ENCODE measurements at regions not wholly inside any gene's neighbourhood (a gene's known extent, or its start where the extent isn't known, plus 50 kb on each side); places are given as distances from the start of the nearest gene placed in this dataset.

- TF ChIP-seq, protein P1, sequence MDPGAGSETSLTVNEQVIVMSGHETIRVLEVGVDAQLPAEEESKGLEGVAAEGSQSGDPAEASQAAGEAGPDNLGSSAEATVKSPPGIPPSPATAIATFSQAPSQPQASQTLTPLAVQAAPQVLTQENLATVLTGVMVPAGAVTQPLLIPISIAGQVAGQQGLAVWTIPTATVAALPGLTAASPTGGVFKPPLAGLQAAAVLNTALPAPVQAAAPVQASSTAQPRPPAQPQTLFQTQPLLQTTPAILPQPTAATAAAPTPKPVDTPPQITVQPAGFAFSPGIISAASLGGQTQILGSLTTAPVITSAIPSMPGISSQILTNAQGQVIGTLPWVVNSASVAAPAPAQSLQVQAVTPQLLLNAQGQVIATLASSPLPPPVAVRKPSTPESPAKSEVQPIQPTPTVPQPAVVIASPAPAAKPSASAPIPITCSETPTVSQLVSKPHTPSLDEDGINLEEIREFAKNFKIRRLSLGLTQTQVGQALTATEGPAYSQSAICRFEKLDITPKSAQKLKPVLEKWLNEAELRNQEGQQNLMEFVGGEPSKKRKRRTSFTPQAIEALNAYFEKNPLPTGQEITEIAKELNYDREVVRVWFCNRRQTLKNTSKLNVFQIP (CRISPR knock-in tag; IDR thresholded peaks at IDR 0.05; ENCODE audit: borderline replicate concordance, low read depth): no peak
- TF ChIP-seq ESRRG (CRISPR knock-in tag; IDR thresholded peaks at IDR 0.05) (no peak), ZFP3 (CRISPR knock-in tag; IDR thresholded peaks at IDR 0.05) (no peak), TOX (CRISPR knock-in tag; IDR thresholded peaks at IDR 0.05; ENCODE audit: borderline replicate concordance) (no peak)
- no peak for ATAC-seq
These were observed 595.1 kb downstream of the BUD13 start for GRCh38 chr11:116177521-116178210.

- no peak for ATAC-seq
- no peak for TF ChIP-seq ZC3H10 (CRISPR knock-in tag; IDR thresholded peaks at IDR 0.05)
- TF ChIP-seq ARNTL (CRISPR knock-in tag; IDR thresholded peaks at IDR 0.05; ENCODE audit: borderline replicate concordance, low read depth): no peak
- TF ChIP-seq RARB (CRISPR knock-in tag; IDR thresholded peaks at IDR 0.05): no peak
- no peak for TF ChIP-seq ISL1 (CRISPR knock-in tag; IDR thresholded peaks at IDR 0.05)
- TF ChIP-seq OSR1 (CRISPR knock-in tag; IDR thresholded peaks at IDR 0.05): no peak
- TF ChIP-seq CSDC2 (CRISPR knock-in tag; IDR thresholded peaks at IDR 0.05): no peak
- no peak for TF ChIP-seq BACH2 (CRISPR knock-in tag; IDR thresholded peaks at IDR 0.05; ENCODE audit: borderline replicate concordance)
- no peak for TF ChIP-seq CREB5 (CRISPR knock-in tag; IDR thresholded peaks at IDR 0.05; ENCODE audit: low read depth)
- no peak for TF ChIP-seq ZNF70 (CRISPR knock-in tag; IDR thresholded peaks at IDR 0.05)
- no peak for TF ChIP-seq ZFP30 (CRISPR knock-in tag; IDR thresholded peaks at IDR 0.05)
- TF ChIP-seq, protein P2, sequence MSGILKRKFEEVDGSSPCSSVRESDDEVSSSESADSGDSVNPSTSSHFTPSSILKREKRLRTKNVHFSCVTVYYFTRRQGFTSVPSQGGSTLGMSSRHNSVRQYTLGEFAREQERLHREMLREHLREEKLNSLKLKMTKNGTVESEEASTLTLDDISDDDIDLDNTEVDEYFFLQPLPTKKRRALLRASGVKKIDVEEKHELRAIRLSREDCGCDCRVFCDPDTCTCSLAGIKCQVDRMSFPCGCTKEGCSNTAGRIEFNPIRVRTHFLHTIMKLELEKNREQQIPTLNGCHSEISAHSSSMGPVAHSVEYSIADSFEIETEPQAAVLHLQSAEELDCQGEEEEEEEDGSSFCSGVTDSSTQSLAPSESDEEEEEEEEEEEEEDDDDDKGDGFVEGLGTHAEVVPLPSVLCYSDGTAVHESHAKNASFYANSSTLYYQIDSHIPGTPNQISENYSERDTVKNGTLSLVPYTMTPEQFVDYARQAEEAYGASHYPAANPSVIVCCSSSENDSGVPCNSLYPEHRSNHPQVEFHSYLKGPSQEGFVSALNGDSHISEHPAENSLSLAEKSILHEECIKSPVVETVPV (CRISPR knock-in tag; IDR thresholded peaks at IDR 0.05): no peak
- no peak for TF ChIP-seq GLIS3 (CRISPR knock-in tag; IDR thresholded peaks at IDR 0.05)
- no peak for TF ChIP-seq ZNF8 (CRISPR knock-in tag; IDR thresholded peaks at IDR 0.05)
- TF ChIP-seq ZNF565 (CRISPR knock-in tag; conservative IDR thresholded peaks at IDR 0.05; ENCODE audit: low read depth): no peak
These were observed 596.2 kb downstream of the BUD13 start for GRCh38 chr11:116176484-116177005.

- TF ChIP-seq RARB (CRISPR knock-in tag; IDR thresholded peaks at IDR 0.05) (no peak), ZNF70 (CRISPR knock-in tag; IDR thresholded peaks at IDR 0.05) (no peak), TOX (CRISPR knock-in tag; IDR thresholded peaks at IDR 0.05; ENCODE audit: borderline replicate concordance) (no peak), ZFP3 (CRISPR knock-in tag; IDR thresholded peaks at IDR 0.05) (no peak), CSDC2 (CRISPR knock-in tag; IDR thresholded peaks at IDR 0.05) (no peak), ESRRG (CRISPR knock-in tag; IDR thresholded peaks at IDR 0.05) (no peak), ZFP30 (CRISPR knock-in tag; IDR thresholded peaks at IDR 0.05) (no peak), SNAI2 (CRISPR knock-in tag; IDR thresholded peaks at IDR 0.05) (no peak), GLIS3 (CRISPR knock-in tag; IDR thresholded peaks at IDR 0.05) (no peak)
- TF ChIP-seq, protein P2 (CRISPR knock-in tag; IDR thresholded peaks at IDR 0.05): no peak
- no peak for ATAC-seq
These were observed 597.1 kb downstream of the BUD13 start for GRCh38 chr11:116175707-116176106.

- TF ChIP-seq, protein P1 (CRISPR knock-in tag; IDR thresholded peaks at IDR 0.05; ENCODE audit: borderline replicate concordance, low read depth): no peak
- TF ChIP-seq ZFP3 (CRISPR knock-in tag; IDR thresholded peaks at IDR 0.05) (no peak), GLIS3 (CRISPR knock-in tag; IDR thresholded peaks at IDR 0.05) (no peak), TSHZ2 (CRISPR knock-in tag; IDR thresholded peaks at IDR 0.05) (no peak), PPARA (CRISPR knock-in tag; IDR thresholded peaks at IDR 0.05; ENCODE audit: borderline replicate concordance) (no peak), ZC3H10 (CRISPR knock-in tag; IDR thresholded peaks at IDR 0.05) (no peak), ISL1 (CRISPR knock-in tag; IDR thresholded peaks at IDR 0.05) (no peak)
- ATAC-seq: no peak
These were observed 598.6 kb downstream of the BUD13 start for GRCh38 chr11:116173941-116174911.
